CD4-positive, alpha-beta T cell treated with Interleukin-6 at 100 ng/mL for 8 hours (primary cell): ENCODE measurements at regions not wholly inside any gene's neighbourhood (a gene's known extent, or its start where the extent isn't known, plus 50 kb on each side); places are given as distances from the start of the nearest gene placed in this dataset.
"Not testable (repeated sequence)": the region's sequence is repeated elsewhere in the genome, so short reads cannot be mapped to it uniquely, and the experiment has no call there.

ENCODE experiments used
- DNase-seq: peaks from one replicate; pipeline ENCODE4 v3.0.0-alpha.2; 2020; ENCODE audit warnings: mixed read lengths, low spot score

- DNase-seq, result not testable (repeated sequence)
Observed at GRCh38 chr3:177457204-177457603, 259.9 kb upstream of the TBL1XR1 start.

DNA sequence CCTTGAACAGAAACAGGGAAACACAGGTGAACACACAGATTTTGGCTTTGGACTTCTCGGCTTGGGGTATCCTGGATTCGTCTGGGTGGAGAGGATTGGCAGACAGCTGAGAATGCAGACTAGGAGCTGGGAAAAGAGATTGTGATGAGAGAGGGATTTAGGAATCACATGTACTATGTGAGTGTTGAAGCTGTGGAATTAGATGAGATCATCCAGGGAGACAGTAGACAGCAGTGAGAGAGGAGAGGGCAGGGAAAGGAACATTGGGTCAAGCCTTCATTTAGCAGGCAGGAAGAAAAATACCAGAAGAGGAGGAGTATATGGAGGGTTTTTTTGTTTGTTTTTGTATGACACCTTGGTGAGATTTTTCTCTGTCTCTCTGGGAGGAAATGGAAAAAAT, 262.1 kb upstream of the TBL1XR1 start:
- no peak for DNase-seq

DNA sequence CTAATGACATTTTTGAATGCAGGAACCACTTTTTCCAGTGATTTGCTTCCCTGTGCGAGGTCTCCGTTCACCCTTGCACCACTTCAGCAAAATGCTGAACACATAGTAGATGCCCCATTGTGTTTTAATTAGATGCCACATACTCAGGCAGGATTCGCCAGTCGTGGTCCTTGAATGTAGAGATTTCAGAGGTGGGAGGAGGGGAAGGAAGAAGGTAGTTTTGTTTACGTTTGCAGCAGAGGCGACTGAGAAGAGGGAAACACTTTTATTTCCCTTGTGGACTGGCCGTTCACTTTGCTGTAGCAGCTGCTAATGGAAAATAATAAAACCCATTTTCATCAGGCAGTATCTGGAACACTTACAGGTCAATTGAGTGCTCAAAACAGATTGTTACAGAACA, 262.8 kb upstream of the TBL1XR1 start:
- no peak for DNase-seq

GRCh38 chr3:177461765-177462164, 264.5 kb upstream of the TBL1XR1 start:
- no peak for DNase-seq

DNA sequence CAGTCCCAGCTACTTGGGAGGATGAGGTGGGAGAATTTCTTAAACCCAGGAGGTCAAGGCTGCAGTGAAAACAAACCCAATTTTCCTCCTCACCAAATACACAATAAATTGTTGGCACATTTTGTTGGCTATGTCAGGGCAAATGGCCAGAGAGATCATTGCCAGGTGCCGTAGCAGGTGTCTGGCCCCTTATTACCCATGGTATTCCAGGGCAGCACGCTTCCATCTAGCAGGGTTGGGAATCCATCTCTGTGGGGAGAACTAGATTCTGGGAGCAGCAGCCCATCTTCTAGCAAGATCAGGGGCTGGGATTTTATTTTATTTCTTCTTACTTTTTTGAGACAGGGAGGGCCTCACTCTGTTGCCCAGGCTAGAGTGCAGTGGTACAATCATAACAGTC, 266.1 kb upstream of the TBL1XR1 start:
- not testable (repeated sequence) for DNase-seq

DNA sequence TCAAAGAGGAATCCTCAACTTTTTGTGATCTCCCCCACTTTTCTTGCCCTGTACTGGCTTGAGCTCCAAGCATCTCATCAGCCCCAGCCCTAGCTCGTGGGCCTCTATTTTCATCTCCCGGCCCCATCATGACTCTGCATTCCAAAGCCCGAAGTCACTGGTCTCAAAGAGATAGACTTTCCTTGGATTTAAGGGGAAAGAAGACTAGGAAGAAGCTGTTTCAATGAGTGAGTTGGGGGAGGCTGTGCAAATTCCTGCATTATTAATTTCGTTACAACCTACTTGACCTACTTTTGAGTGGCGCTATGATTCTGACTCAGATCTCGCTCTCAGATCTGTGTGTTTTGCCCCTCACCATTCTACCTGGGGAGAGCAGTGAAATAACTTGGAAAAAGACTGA, 266.6 kb upstream of the TBL1XR1 start:
- DNase-seq, result no peak

DNA sequence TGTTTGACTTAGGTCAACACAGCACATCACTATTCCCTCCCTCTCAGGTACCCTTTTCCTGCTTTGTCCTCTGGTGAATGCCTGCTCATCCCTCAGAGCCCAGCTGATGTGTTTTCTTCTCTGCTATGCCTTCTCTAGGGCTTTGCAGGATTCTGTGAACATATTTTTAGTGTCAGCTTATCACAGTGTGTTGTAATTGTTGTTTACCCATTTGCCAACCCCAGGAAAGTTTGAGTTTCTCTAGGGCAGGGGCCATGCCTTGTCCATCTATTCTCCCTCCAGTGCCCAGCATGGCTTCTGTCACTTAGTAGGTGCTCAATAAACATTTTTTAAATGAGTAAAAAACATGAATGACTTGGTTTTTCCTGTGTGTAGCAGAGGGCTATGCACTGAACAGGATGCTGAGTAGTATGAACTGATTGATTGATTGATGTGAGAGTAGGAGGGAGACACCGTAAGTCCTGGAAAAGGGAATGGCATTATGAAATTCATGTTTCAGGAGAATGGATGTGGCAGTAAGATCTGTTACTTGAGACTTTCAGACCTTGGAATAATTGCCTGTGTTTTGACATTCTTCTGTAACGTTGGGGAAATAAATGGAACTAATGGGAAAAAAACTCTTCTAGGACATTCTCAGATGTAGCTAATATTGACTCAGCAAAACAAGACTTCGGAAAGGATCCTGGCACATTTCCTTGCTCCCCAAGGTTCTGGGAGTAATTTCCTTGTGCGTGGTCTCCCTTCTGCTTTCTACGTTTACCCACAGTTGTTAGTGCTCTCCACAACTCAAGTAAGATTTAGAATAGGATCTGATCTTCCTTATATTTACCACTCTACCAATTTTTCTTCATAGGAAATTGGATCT, 267.3 kb upstream of the TBL1XR1 start:
- no peak for DNase-seq

- DNase-seq, result no peak
Observed at GRCh38 chr3:177465257-177465642, 268.0 kb upstream of the TBL1XR1 start.

DNA sequence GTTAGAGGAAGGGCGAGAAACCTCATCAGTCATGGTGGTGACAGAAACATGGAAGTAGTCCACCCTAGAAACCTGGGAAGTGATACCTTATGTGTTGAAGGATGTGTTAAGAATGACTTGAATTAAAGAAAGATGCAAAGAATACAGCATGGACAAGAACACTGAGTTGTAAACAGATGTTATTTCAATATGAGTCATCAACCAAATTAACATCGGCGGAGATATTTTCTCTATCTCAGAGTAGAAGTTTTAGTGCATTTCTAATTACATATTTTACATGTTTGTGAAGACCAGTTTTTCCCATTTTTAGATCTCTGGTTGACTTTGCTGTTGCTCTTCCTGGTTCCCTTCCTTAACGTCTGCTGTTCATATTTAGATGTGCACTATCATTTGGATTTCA, 268.8 kb upstream of the TBL1XR1 start:
- no peak for DNase-seq

GRCh38 chr3:177466622-177467021, 269.3 kb upstream of the TBL1XR1 start:
- not testable (repeated sequence) for DNase-seq

DNA sequence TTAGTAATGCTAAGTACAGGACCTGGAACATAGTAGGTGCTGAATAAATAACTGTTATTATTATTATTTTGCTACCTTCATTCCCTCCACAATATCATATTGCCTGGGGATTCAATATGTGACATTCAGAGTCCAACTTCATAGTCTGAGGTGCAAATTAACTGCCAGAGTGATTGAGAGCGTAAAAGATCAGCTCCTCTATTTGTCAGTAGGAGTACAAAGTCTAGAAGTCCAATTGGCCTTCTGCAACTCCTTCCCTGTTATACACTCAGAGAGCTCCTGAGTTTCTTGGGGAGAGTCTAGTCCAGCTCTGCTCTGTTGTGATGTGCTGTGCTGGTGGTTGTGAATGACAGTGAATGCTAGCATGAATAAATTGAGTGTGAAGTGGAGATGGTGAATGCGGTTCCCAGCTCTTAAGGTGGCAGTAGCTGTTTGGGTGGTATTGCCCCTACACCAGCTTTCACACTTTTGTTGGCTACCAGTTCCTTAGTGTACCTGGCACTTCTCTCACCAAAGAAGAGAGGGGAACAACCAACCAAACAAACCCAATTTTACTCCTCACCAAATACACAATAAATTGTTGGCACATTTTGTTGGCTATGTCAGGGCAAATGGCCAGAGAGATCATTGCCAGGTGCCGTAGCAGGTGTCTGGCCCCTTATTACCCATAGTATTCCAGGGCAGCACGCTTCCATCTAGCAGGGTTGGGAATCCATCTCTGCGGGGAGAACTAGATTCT, 270.1 kb upstream of the TBL1XR1 start:
- DNase-seq, result no peak

GRCh38 chr3:177468331-177468730, 271.0 kb upstream of the TBL1XR1 start:
- no peak for DNase-seq

DNA sequence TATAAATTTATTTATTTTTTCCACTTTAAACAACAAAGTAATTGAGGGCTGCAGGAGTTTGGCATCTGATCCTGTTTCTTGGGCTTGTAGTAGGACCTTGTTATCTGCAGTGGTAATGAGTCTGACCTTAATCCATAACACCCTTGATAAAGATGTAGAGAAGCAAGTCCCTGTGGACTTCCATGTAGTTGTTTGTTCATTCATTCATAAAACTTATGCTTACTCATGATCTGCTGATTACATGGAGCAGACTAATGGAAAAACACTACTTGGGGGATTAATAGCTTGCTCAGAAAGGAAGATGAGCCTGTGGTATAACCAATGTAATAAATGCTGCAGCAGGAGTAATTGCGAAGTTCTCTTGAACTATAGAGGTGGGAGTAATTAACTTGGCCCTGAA, 271.5 kb upstream of the TBL1XR1 start:
- DNase-seq, result no peak

- DNase-seq, result no peak
Observed at GRCh38 chr3:177469216-177469615, 271.9 kb upstream of the TBL1XR1 start.

GRCh38 chr3:177470197-177470941, 273.1 kb upstream of the TBL1XR1 start:
- DNase-seq, result no peak

- DNase-seq, result no peak
Observed at GRCh38 chr3:177471733-177472480, 274.6 kb upstream of the TBL1XR1 start.

GRCh38 chr3:177473184-177473583, 275.9 kb upstream of the TBL1XR1 start:
- DNase-seq, result no peak

- DNase-seq, result no peak
Observed at GRCh38 chr3:177473903-177474302, 276.6 kb upstream of the TBL1XR1 start.

DNA sequence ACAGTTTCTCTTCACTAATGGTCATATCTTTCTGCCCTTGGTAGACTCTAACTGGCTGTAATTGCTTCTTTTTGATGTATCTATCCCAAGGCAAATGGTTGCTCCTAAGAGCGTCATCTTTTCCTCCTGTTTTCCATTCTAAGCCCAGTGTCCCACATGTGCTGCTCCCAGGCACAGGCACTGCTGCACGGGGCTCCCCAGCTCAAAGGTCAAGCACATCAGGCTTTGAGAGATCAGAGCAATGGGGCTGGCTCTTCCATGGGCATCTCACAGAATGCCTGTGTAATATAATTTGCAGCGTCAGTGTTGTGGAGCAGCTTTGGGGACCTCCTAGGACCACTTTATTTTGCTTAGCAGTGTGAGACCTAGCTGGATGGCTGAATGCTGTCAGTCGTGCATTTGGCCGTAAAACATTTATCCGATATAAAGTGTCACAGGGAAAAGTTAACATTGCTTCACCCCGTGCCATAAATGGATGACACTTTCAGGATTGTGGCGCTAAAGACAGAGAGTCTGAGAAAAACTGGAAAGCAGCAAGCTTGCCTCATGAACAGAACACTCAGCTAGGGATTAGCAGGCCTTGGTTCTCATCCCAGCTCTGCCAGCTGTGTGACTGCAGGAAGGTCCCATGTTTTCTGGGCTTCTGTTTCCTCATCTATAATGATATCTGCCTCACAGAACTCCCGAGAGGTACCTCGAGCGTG, 277.5 kb upstream of the TBL1XR1 start:
- no peak for DNase-seq

- DNase-seq, result no peak
Observed at GRCh38 chr3:177475356-177475665, 278.0 kb upstream of the TBL1XR1 start.

DNA sequence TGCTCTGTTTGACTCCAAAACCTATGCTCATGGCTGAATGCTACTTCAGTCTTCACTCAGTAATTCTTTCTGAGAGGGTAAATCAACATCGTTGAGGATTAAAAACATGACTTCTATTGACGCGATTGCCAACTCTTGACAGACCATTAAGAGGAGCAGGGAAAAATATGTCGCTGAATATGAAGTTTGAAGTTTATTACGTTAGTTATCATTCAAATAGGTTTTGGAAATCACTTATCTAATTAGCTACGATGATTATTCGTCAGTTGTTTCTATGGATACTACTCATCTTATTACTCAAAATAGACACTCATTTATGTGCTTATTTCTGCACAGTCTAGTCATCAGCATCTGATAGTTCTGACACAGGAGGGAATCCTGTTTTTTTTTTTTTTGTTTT, 279.2 kb upstream of the TBL1XR1 start:
- DNase-seq, result no peak
